GM21390 (cell line): ENCODE measurements at regions not wholly inside any gene's neighbourhood (a gene's known extent, or its start where the extent isn't known, plus 50 kb on each side); places are given as distances from the start of the nearest gene placed in this dataset.

Source experiments
- ATAC-seq: cut with Tn5 transposase; IDR thresholded peaks from one replicate; pipeline ENCODE4 v1.9.1; 2021; ENCODE audit not compliant: unreplicated experiment

DNA sequence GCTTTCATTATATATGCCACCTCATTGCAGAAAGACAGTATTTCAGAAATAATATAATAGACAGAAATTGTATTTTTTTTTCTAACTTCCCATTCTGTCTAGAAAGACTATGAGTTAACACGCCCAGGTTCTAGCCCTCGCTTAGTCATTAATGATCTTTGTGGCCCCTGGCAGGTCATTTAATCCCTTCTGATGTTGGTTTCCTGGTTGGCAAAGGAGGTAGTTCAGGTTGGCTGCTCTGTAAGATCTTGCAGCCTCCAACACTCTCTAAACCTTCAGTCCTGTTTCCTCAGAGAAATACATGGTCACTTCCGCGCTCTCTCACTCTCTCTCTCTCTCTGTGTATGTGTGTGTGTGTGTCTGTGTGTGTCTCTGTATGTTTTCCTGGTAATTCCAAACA, 156.3 kb upstream of the NOCT start:
- no peak for ATAC-seq

DNA sequence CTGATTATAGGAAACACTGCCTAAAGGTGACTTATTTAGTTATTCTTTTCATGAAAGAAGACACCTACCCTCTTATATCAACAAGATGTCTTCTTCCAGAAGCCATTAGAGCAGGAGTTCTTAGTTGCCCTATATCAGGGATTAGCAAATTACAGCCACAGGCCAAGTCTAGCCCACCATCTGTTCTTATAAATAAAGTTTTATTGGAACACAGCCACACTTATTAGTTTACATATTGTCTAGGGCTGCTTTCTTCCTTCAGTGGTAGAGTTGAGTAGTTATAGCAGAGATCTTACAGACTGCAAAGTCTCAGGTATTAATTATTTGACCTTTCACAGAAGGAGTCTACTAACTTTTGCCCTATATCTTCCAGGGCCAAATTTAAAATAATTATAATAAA, 157.2 kb upstream of the NOCT start:
- no peak for ATAC-seq

DNA sequence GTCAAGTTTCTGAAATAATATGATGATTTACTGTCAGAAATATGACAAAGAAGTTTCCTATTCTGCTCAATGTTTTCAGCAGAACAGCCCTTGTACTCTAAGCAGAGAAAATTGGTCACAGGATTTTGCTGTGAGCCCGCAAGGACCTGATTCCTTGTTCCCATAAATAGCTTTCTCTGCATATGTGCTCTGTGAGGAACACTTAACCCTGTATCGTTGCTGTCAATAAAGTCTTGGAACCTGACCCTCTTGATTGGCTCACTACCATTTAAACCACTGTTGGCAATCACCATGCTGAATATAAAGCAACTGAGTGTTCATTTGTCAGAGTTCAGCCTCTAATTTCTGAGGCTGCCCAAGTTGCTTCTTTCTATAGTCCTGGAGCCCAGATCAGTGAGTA, 158.2 kb upstream of the NOCT start:
- ATAC-seq: no peak

DNA sequence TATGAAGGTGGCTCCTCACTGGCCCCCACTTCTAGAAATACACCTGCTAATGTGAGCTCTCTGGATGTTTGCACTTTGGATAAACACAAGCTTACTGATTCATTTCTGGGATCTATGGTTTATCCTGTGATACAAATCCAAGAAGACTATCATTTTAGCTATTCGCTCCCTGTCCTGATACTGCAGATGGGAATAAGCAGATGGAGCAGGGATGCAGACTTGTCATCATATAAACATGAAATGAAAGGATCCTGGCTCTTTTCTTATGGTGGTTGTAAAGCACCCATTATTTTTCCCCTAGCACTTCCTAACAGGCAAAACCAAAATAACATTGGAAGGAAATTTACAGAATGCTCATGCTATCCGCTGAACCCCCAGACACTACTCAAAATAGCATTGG, 162.9 kb upstream of the NOCT start:
- no peak for ATAC-seq

DNA sequence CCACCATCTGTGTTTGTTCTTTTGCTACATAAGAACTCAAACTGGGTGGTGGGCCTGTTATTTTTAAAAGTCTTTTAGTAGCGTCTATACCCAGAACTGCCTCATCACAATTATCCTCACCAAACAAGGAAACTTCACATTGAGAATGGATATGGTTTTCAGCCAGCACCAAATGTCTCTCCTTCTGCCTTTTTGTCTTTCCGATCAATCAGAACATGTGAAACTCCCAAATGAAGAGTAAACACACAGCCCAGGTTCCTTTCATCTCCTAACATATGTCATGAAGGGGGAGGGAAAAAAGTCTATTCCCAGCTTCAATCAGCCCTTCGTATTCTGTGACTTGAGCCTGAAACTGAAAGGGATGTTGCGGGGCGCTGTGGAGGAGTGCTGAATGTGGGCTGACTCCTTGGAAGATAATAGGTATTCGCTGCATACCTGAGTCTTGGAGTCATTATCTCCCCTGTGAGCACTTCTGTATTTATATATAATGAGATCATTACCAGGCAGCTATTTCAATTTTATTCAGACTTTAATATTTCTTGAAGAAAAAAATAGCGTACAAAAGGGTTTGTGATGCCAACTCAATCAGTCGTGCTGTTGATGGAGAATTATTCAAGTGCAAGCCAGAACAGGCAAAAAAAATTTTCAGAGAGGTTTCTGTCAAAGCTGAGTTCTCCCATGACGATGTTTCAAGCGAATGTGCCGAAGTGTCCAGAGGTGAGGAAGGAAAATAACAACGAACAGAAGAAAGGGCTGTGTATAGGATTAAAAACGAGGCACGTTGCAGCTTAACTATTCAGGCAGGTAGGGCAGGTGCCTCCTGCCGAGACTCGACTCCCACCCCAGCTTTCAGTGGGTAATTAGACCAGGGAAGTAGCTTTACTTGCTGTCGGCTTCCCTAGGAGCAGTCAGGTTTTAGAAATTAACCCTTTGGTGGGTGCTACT, 163.9 kb upstream of the NOCT start:
- ATAC-seq: no peak

DNA sequence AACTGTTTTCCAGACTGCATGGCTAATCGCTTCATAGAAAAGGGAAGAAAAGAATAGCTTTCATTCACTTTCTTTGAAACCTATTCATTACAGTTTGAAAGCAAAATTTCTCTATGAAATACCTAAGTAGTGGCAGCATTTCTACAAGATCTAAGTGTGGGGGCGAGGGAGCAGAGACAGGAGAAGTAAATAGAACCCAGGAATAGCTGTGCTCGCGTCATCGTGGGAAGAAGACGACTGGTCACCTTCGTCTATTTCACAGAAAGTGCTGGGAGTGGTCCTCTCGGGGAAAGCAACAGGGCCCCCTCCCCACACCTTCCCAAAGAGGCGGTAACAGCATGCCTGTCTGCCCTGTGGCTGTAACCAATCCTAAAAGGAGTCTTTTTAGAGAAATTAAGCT, 169.9 kb upstream of the NOCT start:
- ATAC-seq: no peak

DNA sequence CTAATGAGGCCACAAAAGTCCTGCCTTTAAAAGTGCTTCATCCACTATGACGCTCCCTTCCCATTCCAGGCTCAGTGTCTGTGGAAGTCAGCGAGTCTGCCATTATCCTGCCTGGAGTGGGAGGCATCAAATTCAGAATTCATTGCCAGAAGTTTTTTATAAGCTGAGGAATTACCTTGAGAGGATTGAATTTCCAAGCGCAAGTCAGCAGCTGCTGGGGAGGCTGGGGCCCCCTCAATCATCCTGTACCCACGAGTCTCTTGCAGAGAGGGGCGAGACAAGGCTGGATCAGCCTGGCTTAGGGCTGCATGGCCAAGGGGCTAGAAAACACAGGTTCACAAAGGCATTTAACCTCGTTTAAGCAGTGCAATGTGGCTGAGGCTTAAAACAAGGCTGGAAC, 170.5 kb upstream of the NOCT start:
- ATAC-seq: no peak

DNA sequence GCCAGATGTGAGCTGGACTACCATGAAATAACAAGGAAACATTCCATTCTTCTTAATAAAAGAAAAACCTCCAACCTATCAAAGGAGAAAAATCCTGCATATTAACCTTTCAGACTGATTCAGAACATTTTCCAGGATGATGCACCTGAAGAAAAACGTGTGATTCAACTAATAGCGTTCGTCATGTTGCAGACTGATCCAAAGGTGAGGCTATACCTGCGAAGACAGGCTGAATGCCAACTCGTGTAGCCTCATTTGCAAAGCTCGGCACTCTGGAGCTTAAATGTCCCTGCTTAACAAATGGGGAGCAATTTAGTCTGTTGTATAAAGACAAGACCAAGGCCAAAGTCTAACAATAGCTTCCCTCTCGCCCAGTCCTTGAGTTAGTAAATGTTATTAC, 172.0 kb upstream of the NOCT start:
- no peak for ATAC-seq

DNA sequence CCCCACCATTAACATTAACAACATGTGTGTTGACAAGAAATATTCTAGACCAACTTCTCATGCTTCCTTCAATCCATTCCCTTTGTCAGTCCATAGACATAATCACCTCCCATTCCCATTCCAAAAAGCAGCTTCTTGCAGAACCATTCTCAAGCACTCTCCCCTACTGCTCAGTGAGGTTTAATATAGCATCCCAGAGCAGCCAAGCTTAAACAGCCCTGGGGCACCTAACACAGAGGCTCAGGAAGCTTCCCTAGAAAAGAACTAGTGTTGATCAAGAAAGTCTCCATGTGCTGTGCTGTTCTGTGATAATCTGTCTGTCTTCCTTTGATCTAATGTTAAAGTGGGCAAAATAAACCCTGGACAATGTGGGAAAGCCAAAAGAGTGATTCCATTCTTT, 174.2 kb upstream of the NOCT start:
- ATAC-seq: no peak

DNA sequence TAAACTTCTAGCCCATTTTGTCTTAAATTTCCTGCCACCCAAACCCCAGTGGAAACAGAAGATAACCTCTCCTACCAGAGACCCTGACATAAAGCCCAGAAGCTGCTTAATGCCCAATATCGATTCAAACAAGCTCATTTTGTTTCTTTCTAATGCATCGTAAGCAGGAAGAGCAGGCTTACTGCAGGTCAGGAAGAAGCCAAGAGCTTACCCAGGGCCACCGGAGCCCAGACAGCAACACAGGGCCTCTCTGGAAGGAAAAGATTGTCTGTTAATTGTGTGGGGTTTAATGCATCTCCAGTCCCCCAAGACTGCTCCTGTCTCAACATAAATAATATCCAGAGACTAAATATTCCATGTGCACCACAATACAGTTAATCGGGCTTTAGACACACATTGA, 177.3 kb upstream of the NOCT start:
- no peak for ATAC-seq

DNA sequence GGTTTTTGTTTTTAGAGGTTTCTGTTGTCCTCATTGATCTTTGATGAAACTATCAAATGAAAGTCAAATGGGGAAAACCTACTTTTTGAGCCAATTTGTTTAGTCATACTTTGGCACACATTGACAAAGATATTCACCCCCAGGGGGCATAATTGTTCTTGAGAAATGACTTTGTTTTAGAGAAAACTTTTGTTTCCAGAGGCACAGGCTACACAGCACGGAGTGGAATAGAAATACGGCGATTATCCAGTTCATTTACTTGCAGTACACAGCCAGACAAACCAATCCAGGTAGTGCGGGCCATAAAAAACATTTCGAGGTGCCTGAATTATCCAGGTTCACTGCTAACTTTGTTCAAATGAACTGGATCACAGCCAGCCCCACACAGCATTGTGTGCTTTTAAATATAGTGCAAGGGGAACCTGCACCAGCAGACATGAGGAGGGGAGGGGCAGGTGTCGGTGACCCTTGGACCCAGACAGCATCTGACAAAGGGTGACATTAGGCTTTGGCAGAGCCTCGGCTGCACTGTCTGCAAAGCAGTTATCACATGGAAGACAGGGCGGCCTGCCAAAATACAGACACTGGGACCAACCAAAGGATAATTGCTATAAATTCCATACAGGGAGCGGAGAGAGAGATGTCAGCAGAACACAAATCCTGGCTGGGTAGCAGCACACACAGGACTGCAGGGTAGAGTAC, 179.6 kb upstream of the NOCT start:
- ATAC-seq: no peak

DNA sequence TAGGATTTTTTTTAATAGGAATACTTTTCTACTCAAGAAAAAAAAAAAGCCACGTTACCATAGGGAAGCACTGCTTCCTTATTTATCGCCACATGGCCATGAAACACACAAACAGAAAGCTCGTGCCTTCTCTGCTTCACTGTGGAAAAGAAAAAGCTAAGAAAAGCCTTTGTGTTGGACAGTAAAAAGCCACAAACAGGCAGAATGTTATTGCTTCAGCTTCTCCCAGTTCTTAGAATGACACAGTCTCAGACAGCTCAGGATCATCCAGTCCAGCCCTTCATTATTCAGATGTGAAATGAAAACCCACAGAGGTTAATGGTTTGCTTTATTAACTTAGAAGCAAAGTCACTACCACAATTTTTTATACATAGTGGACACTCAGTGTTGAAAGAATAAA, 181.6 kb upstream of the NOCT start:
- peak; percentile 48 for ATAC-seq

DNA sequence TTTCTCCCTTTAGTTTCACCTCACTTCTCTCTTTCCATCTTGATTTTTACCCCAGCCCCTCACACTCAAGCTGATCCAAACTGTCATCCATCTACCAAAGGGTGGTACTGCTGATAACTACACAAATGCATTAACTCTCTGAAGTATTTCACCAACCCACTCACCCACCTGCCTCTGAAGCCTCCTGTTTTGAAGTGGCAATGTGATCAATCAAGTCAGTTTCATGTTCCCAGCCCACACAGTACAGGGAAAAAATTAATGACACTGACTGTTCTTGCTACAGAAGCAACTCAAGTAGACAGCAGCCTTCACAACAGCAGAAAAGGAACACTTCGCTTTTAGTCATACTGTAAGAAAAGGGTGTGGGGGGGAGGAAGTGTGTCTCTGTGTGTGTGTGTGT, 183.0 kb upstream of the NOCT start:
- ATAC-seq: no peak

DNA sequence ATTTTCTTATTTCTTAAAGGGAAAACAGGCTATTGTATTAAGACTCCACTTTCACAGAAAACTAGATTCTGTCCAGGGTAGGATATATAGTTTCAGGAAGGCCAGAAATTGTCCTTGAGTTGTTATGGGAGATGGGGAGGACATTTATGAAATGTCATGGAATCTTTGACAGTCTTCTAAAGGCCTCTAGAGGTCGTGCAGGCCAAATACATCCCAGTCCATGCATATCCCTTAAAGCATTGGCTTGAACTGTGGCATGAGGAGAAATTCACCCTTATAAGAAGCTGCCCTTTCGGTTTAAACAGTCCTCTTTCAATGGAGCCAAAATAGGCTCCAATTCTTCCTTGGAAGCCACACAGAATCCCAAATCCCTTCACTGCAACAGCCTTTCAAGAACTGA, 183.6 kb upstream of the NOCT start:
- ATAC-seq: no peak

DNA sequence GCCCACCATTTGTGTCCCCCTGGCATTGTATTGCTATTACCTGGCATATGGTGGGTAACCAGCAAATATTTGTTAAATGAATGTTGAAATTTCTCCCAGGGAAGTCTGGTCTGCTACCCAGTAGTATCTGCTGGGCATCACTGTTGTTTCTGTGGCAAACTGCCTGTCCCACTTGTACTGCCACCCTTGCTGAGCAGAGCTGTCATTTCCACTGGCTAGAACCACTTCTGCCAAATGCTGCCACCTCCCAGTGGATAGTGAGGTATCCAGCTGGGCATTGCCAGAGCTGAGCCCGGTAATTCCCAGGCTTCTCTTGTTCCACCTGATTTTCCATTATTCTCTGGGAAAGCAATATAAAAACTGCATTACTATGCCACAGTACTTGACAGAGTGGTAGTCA, 186.7 kb upstream of the NOCT start:
- no peak for ATAC-seq

DNA sequence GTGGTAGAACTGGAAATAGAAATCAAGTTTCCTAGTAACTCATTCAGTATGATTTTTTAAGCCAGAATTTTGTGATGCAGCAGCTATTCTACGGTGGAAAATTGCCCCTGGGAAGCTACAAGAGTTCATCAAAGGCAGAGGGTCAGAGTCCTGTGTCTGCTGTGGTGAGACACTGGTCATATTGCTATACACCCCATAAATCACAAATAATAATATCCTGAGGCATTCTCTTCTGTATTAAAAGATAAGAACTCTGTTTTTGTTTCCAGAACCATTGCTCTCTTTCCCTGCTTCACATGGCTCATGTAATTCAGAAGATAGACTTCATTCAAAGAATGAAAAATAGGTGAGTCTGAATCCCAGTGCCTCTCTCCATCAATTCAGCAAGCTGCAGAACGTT, 188.8 kb upstream of the NOCT start:
- no peak for ATAC-seq

DNA sequence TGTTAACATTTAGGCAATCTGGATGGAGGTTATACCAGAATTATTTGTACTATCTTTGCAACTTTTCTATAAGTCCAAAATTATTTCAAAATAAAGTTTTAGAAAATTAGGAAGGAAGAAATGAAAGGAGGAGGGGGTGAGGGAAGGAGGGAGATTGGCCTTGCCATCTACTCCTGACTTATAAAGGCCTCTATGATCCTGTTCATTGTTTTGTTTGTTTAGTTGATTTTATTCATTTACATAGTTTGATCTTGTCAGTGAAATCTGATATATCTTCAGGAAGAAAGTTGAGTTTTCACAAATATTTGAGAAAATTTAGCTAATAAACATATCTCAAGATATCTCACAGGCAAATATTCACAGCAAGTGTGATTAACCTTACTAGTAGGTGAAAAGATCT, 189.3 kb upstream of the NOCT start:
- ATAC-seq: no peak

DNA sequence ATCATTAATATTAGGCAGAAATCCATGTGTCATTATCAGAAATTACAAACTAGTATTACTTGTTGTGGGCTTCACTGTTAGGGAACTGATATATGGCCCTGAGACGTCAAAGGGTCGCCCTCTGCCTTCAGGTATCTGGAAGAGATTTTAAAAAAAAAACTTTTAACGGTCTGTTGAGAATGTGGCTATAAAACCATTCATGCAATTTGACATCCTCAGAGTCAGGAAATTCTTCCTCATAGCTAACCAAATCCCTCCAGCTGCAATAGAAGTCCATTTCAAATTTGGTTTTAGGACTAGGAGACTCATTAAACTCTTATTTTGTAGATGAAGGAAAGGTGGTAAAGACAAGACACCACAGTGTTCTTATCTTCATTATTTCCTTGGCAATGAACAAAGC, 194.2 kb upstream of the NOCT start:
- no peak for ATAC-seq

DNA sequence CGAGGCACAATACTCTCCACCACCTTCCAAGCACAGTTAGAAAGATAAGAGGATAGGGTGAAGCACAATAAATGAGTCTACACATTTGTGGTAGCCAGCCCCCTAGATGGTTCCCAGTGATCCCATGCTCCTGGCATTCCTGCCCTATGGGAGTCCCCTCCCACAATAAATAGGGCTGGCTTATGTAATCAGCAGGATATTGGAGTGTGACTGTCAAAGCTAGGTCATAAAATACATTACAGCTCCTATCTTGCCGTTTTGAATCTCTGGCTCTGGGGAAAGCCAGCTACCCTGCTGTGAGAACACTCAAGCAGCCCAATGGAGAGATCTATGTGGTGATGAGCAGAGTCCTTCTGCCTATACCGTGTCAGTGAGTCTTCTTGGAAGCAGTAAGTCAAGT, 198.7 kb upstream of the NOCT start:
- ATAC-seq: no peak

DNA sequence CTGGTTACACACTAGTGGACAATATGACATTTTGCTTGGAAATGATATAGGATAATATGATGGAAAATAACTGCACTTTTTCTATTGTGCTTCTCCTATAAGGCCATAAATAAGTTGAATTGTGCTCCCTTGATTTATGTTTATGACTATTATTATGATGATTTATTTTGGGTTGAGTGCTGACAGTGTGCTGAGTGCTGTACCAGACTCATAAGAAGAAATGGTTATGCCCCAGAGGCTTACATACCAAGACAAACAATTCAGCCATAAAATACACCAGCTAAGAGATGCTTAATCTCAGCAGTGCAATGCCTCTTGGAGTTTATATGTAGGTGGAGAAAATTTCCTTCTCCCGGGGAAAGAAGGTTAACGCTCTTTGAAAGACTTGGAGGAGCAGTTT, 199.8 kb upstream of the NOCT start:
- no peak for ATAC-seq

DNA sequence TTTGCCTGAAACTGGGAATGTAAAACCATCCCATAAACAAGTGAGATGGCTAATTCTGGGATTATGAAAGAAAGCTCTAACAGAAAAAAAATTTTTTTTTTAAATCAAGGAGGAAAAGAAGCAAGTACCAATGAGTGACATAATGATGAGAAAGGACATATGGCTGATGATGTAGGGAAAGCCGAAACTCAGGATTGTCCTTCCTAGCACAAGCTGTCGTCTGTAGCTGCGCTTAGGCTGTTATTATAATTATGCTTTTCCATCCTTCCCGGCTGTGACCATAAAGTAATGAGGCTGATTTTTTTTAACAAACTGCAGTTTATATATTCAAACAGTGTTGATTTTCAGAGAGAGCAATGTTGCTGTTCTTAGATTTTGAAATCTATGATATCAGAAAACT, 209.8 kb upstream of the NOCT start:
- no peak for ATAC-seq

DNA sequence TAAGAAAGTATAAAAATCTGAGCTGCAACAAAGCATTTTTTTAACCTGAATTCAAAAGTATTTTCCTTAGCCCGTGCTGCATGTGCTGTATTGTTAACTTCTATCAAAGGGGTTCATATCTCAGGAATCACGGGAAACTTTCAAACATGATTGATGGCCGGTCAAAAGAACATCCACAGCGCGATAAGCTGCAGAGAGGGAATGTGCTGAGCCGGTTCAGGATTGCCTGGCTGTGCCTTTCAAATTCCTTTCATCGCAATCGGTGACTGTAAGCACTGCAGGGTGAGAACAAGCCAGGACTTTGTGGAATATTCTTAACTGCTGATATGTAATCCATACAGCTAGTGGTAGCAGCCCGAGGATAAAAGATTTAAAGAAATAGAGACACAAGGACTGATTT, 210.9 kb upstream of the NOCT start:
- ATAC-seq: no peak

DNA sequence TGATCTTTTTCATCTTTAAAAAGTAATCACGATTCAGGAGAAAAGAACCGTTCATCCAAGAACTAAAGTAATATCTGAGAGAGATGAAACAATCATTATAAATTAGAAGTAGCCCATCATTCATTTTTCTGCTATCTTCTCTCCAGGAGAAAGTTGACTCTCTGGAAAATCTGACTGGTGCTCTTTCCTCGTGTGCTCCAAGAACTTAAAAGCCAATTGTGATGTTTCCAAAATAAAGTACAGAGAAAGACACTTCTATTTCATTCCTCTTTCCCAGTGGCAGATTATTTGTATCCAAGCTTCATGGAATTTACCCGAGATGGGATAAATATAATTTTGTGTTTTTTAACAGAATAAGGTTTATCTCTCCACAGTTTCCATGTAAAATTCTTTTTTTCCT, 212.5 kb upstream of the NOCT start:
- ATAC-seq: no peak
